Superior temporal gyrus (tissue), 1 donor: ENCODE measurements at regions not wholly inside any gene's neighbourhood (a gene's known extent, or its start where the extent isn't known, plus 50 kb on each side); places are given as distances from the start of the nearest gene placed in this dataset.
A peak's percentile ranks its signal among the peaks of the same experiment; 100 is the strongest.
"Not testable (repeated sequence)": the region's sequence is repeated elsewhere in the genome, so short reads cannot be mapped to it uniquely, and the experiment has no call there.

Experiments used
- DNase-seq: peaks from one replicate; pipeline ENCODE4 v3.0.0-alpha.2; 2016; ENCODE audit errors: extremely low spot score

- DNase-seq = not testable (repeated sequence)
Measured at GRCh38 chr3:198147213-198147612, 187.2 kb downstream of the LMLN start.

- not testable (repeated sequence) for DNase-seq
Measured at GRCh38 chr3:198147993-198148392, 188.0 kb downstream of the LMLN start.

DNA sequence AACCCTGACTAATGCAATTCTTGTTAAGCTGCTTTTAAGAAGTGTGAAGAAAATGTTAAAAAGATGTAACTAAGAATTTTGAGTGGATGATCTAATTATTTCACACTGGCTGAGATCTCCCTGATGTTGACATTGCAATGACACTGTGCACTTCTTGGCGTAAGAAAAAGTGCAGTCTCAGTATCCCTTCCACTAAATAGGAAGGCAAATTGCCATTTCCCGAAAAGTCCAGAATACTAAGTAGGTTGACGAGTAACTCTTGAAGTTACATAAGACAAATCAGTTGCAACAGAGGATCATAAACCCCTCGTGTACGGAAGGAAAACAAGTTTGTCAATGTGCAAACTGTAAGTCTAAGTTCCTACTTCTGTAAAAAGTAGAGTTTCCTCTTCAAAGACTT lies 189.9 kb downstream of the LMLN start:
- DNase-seq = peak; percentile 18

DNA sequence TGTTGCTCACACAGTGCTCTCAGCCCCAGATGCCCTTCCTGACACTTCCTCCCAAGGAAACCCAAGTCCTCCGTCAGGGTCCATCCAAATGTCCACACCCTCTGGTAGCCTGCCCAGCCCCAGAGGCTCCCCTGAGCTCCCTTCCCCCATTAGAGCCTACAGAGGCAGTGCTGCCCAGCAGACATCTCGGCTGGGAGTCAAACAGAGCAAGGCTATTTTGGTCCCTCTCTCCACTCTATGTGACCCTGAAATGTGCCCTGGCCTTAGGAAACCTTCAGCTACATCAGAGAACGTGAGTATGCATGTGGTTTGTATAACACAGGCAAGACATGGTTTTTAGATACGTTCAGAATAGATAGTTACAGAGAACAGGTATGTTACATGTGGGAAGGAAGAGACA lies 191.8 kb downstream of the LMLN start:
- DNase-seq = not testable (repeated sequence)

DNA sequence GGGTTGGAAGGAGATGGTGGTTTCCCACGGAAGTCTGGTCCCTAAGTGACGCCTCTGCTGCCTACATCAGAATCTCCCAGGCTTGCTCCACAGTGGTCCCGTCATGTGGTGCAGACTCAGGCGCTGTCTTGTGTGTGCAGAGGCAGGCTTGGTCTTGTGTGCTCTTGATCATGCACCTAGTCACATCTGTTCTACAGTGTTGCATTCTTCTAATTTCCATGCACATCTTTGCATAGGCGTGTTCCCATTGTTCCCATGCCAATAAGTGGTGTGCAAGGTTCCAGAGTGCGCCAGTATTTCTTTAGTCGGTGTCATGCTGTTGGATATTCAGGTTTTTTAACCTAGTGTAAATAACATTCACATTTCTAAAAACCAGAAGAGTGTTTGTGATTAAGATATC lies 195.8 kb downstream of the LMLN start:
- DNase-seq = not testable (repeated sequence)

GRCh38 chr3:198157231-198157868 lies 197.3 kb downstream of the LMLN start:
- not testable (repeated sequence) for DNase-seq

DNA sequence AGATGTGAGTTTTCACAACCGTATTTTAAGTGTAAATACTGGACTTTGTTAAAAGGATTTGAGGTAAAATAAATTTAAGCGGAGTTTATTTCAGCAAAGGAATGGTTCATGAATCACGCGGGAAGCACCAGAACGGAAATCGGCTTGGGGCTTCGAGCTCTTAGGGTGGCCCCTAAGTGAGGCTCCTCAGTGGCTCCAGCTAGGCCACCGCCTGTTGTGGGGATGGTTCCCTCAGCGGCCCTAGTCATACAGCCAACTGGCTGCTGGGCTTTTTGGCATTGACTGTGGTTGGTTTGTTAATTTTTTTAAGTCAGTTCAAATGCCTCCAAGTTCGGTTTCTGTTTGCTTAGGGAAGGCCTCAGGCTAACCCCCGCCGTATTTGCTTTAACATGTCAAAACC lies 198.0 kb downstream of the LMLN start:
- not testable (repeated sequence) for DNase-seq

GRCh38 chr3:198167339-198168039 lies 207.5 kb downstream of the LMLN start:
- DNase-seq = peak; percentile 18

DNA sequence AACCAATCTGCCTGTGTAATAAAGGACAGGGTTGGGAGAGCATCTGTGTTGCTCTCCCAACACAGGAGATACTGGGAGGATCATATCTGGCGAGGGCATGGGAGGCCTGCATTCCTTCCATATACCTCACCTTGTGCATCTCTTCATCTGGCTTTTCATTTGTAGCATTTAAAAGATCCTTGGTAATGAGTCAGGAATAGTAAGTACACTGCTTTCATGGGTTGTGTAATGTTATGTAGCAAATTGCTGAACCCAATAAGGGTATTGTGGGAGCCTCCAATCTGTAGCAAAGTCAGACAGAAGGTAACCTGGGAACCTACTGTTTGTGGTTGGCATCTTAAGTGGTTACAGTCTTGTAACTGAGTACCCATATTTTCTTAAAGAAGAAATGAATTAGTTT lies 210.8 kb downstream of the LMLN start:
- not testable (repeated sequence) for DNase-seq

DNA sequence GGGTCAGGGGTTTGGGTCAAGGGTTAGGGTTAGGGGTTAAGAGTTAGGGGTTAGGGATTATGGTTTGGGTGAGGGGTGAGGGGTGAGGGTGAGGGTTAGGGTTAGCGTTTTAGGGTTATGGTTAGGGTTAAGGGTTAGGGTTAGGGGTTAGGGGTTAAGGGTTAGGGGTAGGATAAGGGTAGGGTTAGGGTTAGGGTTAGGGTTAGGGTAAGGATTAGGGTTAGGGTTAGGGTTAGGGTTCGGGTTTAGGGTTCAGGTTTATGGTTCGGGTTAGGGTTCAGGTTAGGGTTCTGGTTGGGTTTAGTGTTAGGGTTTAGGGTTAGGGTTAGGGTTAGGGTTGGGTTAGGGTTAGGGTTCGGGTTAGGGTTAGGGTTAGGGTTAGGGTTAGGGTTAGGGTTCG lies 213.1 kb downstream of the LMLN start:
- not testable (repeated sequence) for DNase-seq

GRCh38 chr3:198173929-198174574 lies 214.0 kb downstream of the LMLN start:
- DNase-seq = not testable (repeated sequence)
